ENCODE measurements at regions not wholly inside any gene's neighbourhood (a gene's known extent, or its start where the extent isn't known, plus 50 kb on each side); places are given as distances from the start of the nearest gene placed in this dataset.

- no peak for TF ChIP-seq CTCF (IDR thresholded peaks at IDR 0.05; ENCODE audit: low read length)
- TF ChIP-seq EZH2 (optimal IDR thresholded peaks at IDR 0.05; ENCODE audit: low read depth, low read length): no peak
- no peak for TF ChIP-seq EZH2phosphoT487 (IDR thresholded peaks at IDR 0.05; ENCODE audit: low read length)
Observed at GRCh38 chr2:225100269-225100668, 58.0 kb upstream of the DOCK10 start.

Measured in MM.1S (cell line).